ENCODE measurements at regions not wholly inside any gene's neighbourhood (a gene's known extent, or its start where the extent isn't known, plus 50 kb on each side); places are given as distances from the start of the nearest gene placed in this dataset.

- DNase-seq (ENCODE audit: low read depth, low spot score), result peak; percentile 45
- TF ChIP-seq EZH2 (IDR thresholded peaks at IDR 0.05), result no peak
- Histone ChIP-seq H3K36me3 (ENCODE audit: insufficient read depth, low read length) (no peaks in the 10 kb centered on the region), H3K9me3 (ENCODE audit: low read depth, low read length) (peaks cover 4% of the 10 kb centered on the region; the same call in 1 of the 2 replicates), H3K9ac (ENCODE audit: insufficient read length) (peak overlapping the region; percentile 10), H3K4me3 (peak overlapping the region; percentile 31), H3K27ac (peak overlapping the region; percentile 84)
Observed at GRCh38 chrX:79259073-79259689, 108.0 kb downstream of the ITM2A start.

DNA sequence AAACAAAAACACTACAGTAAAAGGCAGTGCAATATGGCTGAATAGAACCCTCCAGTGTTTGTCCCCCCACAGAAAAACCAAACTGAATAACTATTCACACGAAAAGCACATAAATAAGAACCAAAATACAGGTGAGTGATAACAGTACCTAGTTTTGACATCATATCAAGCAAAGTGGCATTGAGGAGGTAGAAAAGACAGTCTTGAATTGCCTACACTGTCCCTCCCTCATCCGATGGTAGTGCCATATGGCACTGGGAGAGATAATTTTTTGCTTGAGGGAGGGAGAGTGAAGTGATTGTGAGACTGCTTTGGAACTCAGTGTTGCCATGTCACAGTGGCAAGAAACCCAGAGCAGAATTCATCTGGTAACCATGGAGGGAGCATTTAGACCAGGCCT is 99.2 kb downstream of the GPR174 start:
- Histone ChIP-seq H3K9me3 (ENCODE audit: low read depth, low read length) (no peaks in the 10 kb centered on the region), H3K4me3 (no peak overlapping the region), H3K9ac (ENCODE audit: insufficient read length) (no peak overlapping the region), H3K27ac (no peak overlapping the region), H3K36me3 (ENCODE audit: insufficient read depth, low read length) (no peaks in the 10 kb centered on the region)
- no peak for TF ChIP-seq EZH2 (IDR thresholded peaks at IDR 0.05)
- TF ChIP-seq FOXP2 (optimal IDR thresholded peaks at IDR 0.05; ENCODE audit: control extremely low read depth, extremely low read length, insufficient read depth), result no peak
- TF ChIP-seq POLR2AphosphoS5 (IDR thresholded peaks at IDR 0.05; ENCODE audit: borderline replicate concordance, low read depth, low read length), result no peak
- no peak for DNase-seq (ENCODE audit: low read depth, low spot score)

- Histone ChIP-seq H3K36me3 (ENCODE audit: insufficient read depth, low read length) (no peaks in the 10 kb centered on the region), H3K27ac (no peak overlapping the region), H3K9me3 (ENCODE audit: low read depth, low read length) (no peaks in the 10 kb centered on the region), H3K4me3 (no peak overlapping the region), H3K9ac (ENCODE audit: insufficient read length) (no peak overlapping the region)
- TF ChIP-seq EZH2 (IDR thresholded peaks at IDR 0.05) (no peak), FOXP2 (optimal IDR thresholded peaks at IDR 0.05; ENCODE audit: control extremely low read depth, extremely low read length, insufficient read depth) (no peak), POLR2AphosphoS5 (IDR thresholded peaks at IDR 0.05; ENCODE audit: borderline replicate concordance, low read depth, low read length) (no peak)
- DNase-seq (ENCODE audit: low read depth, low spot score), result no peak
Observed at GRCh38 chrX:79235899-79236298, 91.4 kb downstream of the GPR174 start.

- no peak for DNase-seq (ENCODE audit: low read depth, low spot score)
- no peak for TF ChIP-seq EZH2 (IDR thresholded peaks at IDR 0.05)
- TF ChIP-seq POLR2AphosphoS5 (IDR thresholded peaks at IDR 0.05; ENCODE audit: borderline replicate concordance, low read depth, low read length), result no peak
- no peak for TF ChIP-seq FOXP2 (optimal IDR thresholded peaks at IDR 0.05; ENCODE audit: control extremely low read depth, extremely low read length, insufficient read depth)
- no peak overlapping the region for H3K27ac ChIP-seq
- H3K9me3 ChIP-seq (ENCODE audit: low read depth, low read length), result no peaks in the 10 kb centered on the region
- H3K36me3 ChIP-seq (ENCODE audit: insufficient read depth, low read length), result no peaks in the 10 kb centered on the region
- H3K9ac ChIP-seq (ENCODE audit: insufficient read length), result no peak overlapping the region
- no peak overlapping the region for H3K4me3 ChIP-seq
Observed at GRCh38 chrX:79231662-79232061, 87.2 kb downstream of the GPR174 start.
